Sigmoid colon (tissue), 4 donors: ENCODE measurements at regions not wholly inside any gene's neighbourhood (a gene's known extent, or its start where the extent isn't known, plus 50 kb on each side); places are given as distances from the start of the nearest gene placed in this dataset.

ENCODE experiments used
- CTCF ChIP-seq, 4 experiments: fragments of 450-650 bp in 3 of 4; fragments of 200-600 bp in 1 of 4; IDR thresholded peaks; one replicate each; pipeline ENCODE4 v1.5.1; 2016 to 2019; ENCODE audit warnings: antibody characterized with exemption in 4 of 4, mild to moderate bottlenecking in 3 of 4, moderate library complexity in 2 of 4
- EP300 ChIP-seq, 4 donors: sonication (generic); formaldehyde crosslinking; IDR thresholded peaks; one replicate each; pipeline ENCODE4 v1.6.1; 2017; ENCODE audit warnings: antibody characterized with exemption in 4 of 4
- POLR2A ChIP-seq, 2 donors: fragments of 450-650 bp; IDR thresholded peaks; one replicate each; pipeline ENCODE4 v1.6.1; 2016; ENCODE audit warnings: antibody characterized with exemption in 2 of 2, mild to moderate bottlenecking in 2 of 2, moderate library complexity in 2 of 2
- POLR2AphosphoS5 ChIP-seq, 4 donors: sonication (generic); formaldehyde crosslinking; IDR thresholded peaks; one replicate each; pipeline ENCODE4 v1.6.1; 2017; ENCODE audit warnings: antibody characterized with exemption in 4 of 4

DNA sequence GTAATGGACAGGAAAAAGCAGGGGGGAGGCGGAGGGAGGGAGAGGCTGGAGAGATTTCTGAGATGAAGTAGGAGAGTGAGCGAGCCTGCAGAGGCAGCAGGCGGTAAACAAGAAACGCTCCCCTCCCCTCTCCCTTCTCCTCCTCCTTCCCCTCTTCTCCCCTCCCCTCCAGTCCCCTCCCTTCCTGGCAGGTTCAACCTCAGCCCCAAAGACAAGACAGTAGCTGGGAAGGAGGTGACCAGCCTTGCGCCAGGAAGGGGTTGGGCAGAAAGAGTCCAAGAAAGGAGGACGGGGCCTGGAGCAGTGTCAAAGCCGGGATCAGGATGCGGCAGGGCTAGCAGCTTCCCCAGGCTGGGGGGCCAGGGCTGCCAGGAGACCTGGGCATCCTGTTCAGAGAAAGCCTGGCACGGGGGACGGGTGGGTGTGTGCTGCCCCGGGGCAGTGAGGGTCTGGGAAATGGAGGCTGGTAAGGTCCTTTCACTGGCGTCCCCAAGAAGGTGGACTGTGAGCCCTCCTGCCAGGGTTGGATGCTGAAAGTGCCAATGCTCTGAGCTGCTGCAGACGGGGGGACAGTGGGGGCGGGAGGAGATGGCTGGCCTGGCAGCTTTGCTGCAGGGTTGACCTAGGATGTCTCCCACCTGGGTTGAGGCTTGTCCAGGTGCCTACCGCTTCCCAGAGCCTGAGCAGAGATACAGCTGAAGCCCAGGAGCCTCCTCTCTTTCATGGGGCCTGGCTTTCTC lies 261.6 kb upstream of the TNRC6C start:
- TF ChIP-seq CTCF (IDR thresholded peaks at IDR 0.05) (no peak), POLR2A (IDR thresholded peaks at IDR 0.05) (no peak), POLR2AphosphoS5 (IDR thresholded peaks at IDR 0.05) (no peak), EP300 (IDR thresholded peaks at IDR 0.05) (no peak)
